Neural crest cell (in vitro differentiated cells): ENCODE measurements at regions not wholly inside any gene's neighbourhood (a gene's known extent, or its start where the extent isn't known, plus 50 kb on each side); places are given as distances from the start of the nearest gene placed in this dataset.
A peak's percentile ranks its signal among the peaks of the same experiment; 100 is the strongest.
"Not testable (repeated sequence)": the region's sequence is repeated elsewhere in the genome, so short reads cannot be mapped to it uniquely, and the experiment has no call there.

Source experiments
- DNase-seq: peaks from one replicate; pipeline ENCODE4 v3.0.0; 2021; ENCODE audit warnings: low read depth, mixed read lengths, low spot score
- H3K27ac Mint-ChIP-seq: one replicate; pipeline ENCODE4 v1.8.0; 2021; ENCODE audit warnings: mild to moderate bottlenecking, mixed read lengths; ENCODE audit not compliant: unreplicated experiment
- H3K27me3 Mint-ChIP-seq: 2 replicates; pipeline ENCODE4 v1.8.0; 2021; ENCODE audit warnings: low read depth, mild to moderate bottlenecking, mixed read lengths
- H3K36me3 Mint-ChIP-seq: 2 replicates; pipeline ENCODE4 v1.8.0; 2021; ENCODE audit warnings: low read depth, mild to moderate bottlenecking, mixed read lengths
- H3K4me1 Mint-ChIP-seq: 2 replicates; pipeline ENCODE4 v1.8.0; 2021; ENCODE audit warnings: mixed read lengths
- H3K4me3 Mint-ChIP-seq: one replicate; pipeline ENCODE4 v1.8.0; 2021; ENCODE audit warnings: mild to moderate bottlenecking, mixed read lengths
- H3K9me3 Mint-ChIP-seq: 2 replicates; pipeline ENCODE4 v1.8.0; 2021; ENCODE audit warnings: mixed read lengths
- TF ChIP-seq, protein P1 (sequence below): fragments of 200-600 bp; sonication (generic); conservative IDR thresholded peaks from 2 replicates; pipeline ENCODE4 v1.5.0; 2021; ENCODE audit warnings: antibody characterized with exemption, mild to moderate bottlenecking

- no peak overlapping the region for H3K27ac Mint-ChIP-seq
- H3K27me3 Mint-ChIP-seq, result peaks cover 2% of the 10 kb centered on the region
- H3K36me3 Mint-ChIP-seq, result peaks cover 3% of the 10 kb centered on the region
- no peak for DNase-seq
- TF ChIP-seq, protein P1, sequence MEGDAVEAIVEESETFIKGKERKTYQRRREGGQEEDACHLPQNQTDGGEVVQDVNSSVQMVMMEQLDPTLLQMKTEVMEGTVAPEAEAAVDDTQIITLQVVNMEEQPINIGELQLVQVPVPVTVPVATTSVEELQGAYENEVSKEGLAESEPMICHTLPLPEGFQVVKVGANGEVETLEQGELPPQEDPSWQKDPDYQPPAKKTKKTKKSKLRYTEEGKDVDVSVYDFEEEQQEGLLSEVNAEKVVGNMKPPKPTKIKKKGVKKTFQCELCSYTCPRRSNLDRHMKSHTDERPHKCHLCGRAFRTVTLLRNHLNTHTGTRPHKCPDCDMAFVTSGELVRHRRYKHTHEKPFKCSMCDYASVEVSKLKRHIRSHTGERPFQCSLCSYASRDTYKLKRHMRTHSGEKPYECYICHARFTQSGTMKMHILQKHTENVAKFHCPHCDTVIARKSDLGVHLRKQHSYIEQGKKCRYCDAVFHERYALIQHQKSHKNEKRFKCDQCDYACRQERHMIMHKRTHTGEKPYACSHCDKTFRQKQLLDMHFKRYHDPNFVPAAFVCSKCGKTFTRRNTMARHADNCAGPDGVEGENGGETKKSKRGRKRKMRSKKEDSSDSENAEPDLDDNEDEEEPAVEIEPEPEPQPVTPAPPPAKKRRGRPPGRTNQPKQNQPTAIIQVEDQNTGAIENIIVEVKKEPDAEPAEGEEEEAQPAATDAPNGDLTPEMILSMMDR, result no peak
- H3K9me3 Mint-ChIP-seq, result peaks cover 12% of the 10 kb centered on the region
- H3K4me3 Mint-ChIP-seq, result no peak overlapping the region
- no peaks in the 10 kb centered on the region for H3K4me1 Mint-ChIP-seq
Measured at GRCh38 chr18:75698861-75699260, 271.4 kb upstream of the SMIM21 start.

DNA sequence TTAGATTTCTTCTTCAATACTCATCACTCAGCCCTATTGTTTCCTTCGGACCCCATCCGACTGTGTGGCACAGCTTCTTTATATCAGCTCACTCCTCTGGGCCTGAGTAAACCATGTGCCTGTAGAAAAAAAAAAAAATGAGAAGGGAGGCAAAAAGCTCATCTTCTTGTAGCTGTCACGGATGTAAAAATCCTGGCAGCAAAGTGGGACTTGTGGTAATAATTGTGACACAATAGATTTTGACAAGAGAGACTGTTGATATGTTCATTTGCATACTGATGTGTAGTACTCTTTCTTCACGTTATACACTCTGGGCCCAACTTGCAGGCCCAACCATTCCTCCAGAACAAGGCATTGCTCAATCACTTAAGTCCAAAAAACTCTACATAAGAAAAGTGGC is 270.0 kb upstream of the SMIM21 start:
- DNase-seq, result no peak
- H3K36me3 Mint-ChIP-seq, result peaks cover 3% of the 10 kb centered on the region
- TF ChIP-seq, protein P1, result no peak
- no peak overlapping the region for H3K4me3 Mint-ChIP-seq
- no peaks in the 10 kb centered on the region for H3K4me1 Mint-ChIP-seq
- H3K27me3 Mint-ChIP-seq, result peaks cover 2% of the 10 kb centered on the region
- peaks cover 10% of the 10 kb centered on the region for H3K9me3 Mint-ChIP-seq
- no peak overlapping the region for H3K27ac Mint-ChIP-seq

DNA sequence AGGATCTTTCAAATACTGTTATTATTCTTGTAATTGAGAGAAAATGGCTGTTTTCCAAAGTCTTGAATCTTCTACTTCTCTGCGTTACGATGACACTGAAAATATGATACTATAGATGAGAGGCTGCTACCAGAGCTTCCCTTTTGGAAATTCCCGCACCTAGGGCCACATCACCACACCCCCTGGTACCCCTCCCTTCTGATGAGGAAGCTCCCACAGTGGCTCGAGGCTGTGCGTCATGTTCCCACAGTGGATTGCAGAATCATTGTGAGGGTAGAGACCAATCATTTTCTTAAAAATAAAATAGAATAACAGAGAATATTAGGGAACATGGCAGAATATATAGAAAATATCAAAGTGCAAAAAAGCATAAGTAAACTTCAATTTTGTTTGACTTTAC is 268.9 kb upstream of the SMIM21 start:
- H3K27me3 Mint-ChIP-seq, result peaks cover 2% of the 10 kb centered on the region
- H3K36me3 Mint-ChIP-seq, result no peaks in the 10 kb centered on the region
- H3K27ac Mint-ChIP-seq, result no peak overlapping the region
- no peaks in the 10 kb centered on the region for H3K4me1 Mint-ChIP-seq
- TF ChIP-seq, protein P1, result no peak
- H3K4me3 Mint-ChIP-seq, result no peak overlapping the region
- H3K9me3 Mint-ChIP-seq, result peaks cover 6% of the 10 kb centered on the region
- no peak for DNase-seq

GRCh38 chr18:75694292-75694691 is 266.8 kb upstream of the SMIM21 start:
- Mint-ChIP-seq H3K36me3 (no peaks in the 10 kb centered on the region), H3K27me3 (peaks cover 2% of the 10 kb centered on the region), H3K27ac (no peak overlapping the region), H3K4me1 (no peaks in the 10 kb centered on the region), H3K9me3 (peaks cover 6% of the 10 kb centered on the region), H3K4me3 (no peak overlapping the region)
- no peak for DNase-seq
- TF ChIP-seq, protein P1, result no peak

GRCh38 chr18:75691483-75691882 is 264.0 kb upstream of the SMIM21 start:
- Mint-ChIP-seq H3K4me3 (no peak overlapping the region), H3K4me1 (no peaks in the 10 kb centered on the region), H3K9me3 (peaks cover 6% of the 10 kb centered on the region), H3K27ac (no peak overlapping the region), H3K36me3 (no peaks in the 10 kb centered on the region), H3K27me3 (peaks cover 2% of the 10 kb centered on the region)
- DNase-seq, result no peak
- TF ChIP-seq, protein P1, result peak; percentile 22

DNA sequence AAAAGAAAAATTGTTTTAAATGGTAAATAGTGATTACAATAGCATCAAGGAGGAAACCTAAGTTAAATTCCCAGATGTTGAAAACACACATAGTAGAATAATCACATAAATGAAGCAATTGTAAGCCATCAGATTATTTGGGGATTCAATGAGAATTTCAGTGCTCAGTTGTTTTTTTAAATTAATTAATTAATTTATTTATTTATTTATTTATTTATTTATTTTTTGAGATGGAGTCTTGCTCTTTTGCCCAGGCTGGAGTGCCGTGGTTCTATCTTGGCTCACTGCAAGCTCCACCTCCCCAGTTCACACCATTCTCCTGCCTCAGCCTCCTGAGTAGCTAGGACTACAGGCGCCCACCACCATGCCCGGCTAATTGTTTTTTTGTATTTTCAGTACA is 262.8 kb upstream of the SMIM21 start:
- H3K4me3 Mint-ChIP-seq, H3K27me3 Mint-ChIP-seq, DNase-seq, H3K4me1 Mint-ChIP-seq, H3K9me3 Mint-ChIP-seq, H3K27ac Mint-ChIP-seq, H3K36me3 Mint-ChIP-seq: not testable (repeated sequence)
